Stomach (tissue), 4 donors: ENCODE measurements at regions not wholly inside any gene's neighbourhood (a gene's known extent, or its start where the extent isn't known, plus 50 kb on each side); places are given as distances from the start of the nearest gene placed in this dataset.

ENCODE experiments used
- POLR2A ChIP-seq, 4 donors: fragments of 450-650 bp; IDR thresholded peaks; one replicate each; pipeline ENCODE4 v1.6.1; 2016; ENCODE audit warnings: antibody characterized with exemption in 4 of 4, control low read depth in 2 of 4, mild to moderate bottlenecking in 1 of 4, moderate library complexity in 1 of 4
- POLR2AphosphoS5 ChIP-seq, 3 donors: sonication (generic); formaldehyde crosslinking; IDR thresholded peaks; one replicate each; pipeline ENCODE4 v1.6.1; 2016; ENCODE audit warnings: antibody characterized with exemption in 3 of 3
- TF ChIP-seq, protein P1 (sequence below), 7 experiments: fragments of 450-650 bp in 4 of 7; fragments of 200-600 bp in 3 of 7; sonication (generic) in 3 of 7; IDR thresholded peaks; one replicate each; pipeline ENCODE4 v1.5.1; 2016 to 2019; ENCODE audit warnings: antibody characterized with exemption in 7 of 7, control low read depth in 2 of 7, mild to moderate bottlenecking in 1 of 7

DNA sequence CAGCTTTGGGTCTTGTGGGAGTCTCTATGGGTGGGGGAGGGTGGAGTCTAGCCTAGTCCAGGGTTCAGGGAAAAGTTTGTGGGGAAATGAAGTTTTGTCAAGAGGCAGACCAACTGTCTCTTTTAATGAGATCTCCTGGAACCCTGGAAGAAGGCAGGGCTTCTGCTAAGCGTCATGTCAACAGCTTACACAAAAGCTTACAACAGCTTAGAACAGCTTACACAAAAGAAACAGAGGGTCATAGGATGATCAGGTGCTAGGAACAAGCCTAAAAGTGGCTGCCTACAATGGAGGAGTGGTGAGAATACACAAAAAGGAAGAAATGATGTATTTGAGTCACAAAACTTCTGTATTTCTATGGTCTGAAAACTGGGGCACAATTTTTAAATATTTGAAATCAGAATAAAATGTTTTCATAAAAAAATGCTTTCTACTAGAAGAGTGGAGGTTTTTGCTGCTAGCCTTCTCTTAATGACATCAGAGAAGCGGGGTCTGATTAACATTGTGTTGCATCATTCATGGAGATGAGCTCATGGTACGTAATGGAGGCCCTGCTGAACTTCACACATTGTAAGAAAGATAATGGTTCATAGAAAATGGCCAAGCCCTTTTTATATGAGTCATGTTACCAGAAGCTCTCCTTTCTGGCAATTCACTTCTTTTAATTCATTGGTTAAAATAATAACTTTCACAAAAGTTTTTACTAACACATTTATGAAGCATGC is 351.0 kb downstream of the PIK3C3 start:
- TF ChIP-seq, protein P1, sequence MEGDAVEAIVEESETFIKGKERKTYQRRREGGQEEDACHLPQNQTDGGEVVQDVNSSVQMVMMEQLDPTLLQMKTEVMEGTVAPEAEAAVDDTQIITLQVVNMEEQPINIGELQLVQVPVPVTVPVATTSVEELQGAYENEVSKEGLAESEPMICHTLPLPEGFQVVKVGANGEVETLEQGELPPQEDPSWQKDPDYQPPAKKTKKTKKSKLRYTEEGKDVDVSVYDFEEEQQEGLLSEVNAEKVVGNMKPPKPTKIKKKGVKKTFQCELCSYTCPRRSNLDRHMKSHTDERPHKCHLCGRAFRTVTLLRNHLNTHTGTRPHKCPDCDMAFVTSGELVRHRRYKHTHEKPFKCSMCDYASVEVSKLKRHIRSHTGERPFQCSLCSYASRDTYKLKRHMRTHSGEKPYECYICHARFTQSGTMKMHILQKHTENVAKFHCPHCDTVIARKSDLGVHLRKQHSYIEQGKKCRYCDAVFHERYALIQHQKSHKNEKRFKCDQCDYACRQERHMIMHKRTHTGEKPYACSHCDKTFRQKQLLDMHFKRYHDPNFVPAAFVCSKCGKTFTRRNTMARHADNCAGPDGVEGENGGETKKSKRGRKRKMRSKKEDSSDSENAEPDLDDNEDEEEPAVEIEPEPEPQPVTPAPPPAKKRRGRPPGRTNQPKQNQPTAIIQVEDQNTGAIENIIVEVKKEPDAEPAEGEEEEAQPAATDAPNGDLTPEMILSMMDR (IDR thresholded peaks at IDR 0.05): no peak
- TF ChIP-seq POLR2AphosphoS5 (IDR thresholded peaks at IDR 0.05): no peak
- TF ChIP-seq POLR2A (IDR thresholded peaks at IDR 0.05): no peak
